RWPE2 (cell line): ENCODE measurements at regions not wholly inside any gene's neighbourhood (a gene's known extent, or its start where the extent isn't known, plus 50 kb on each side); places are given as distances from the start of the nearest gene placed in this dataset.
"Not testable (repeated sequence)": the region's sequence is repeated elsewhere in the genome, so short reads cannot be mapped to it uniquely, and the experiment has no call there.

ENCODE experiments used
- ATAC-seq: fragments of 200-7000 bp; cut with Tn5 transposase; 3 replicates; pipeline ENCODE4 v1.9.1; 2021; ENCODE audit warnings: low read depth
- DNase-seq: peaks from one replicate; pipeline ENCODE4 v3.0.0-alpha.2; 2020; ENCODE audit warnings: low spot score
- H3K27ac ChIP-seq: fragments of 450-650 bp; 2 replicates; pipeline ENCODE4 v1.5.1; 2017; ENCODE audit warnings: mild to moderate bottlenecking; ENCODE audit not compliant: poor library complexity, severe bottlenecking
- H3K27me3 ChIP-seq: fragments of 250-450 bp; sonication (Bioruptor Pico); 2 replicates; pipeline ENCODE4 v1.5.1; 2021; ENCODE audit warnings: mild to moderate bottlenecking, moderate library complexity; ENCODE audit not compliant: insufficient read depth, poor library complexity, severe bottlenecking
- H3K36me3 ChIP-seq: fragments of 250-450 bp; sonication (Bioruptor Pico); 2 replicates; pipeline ENCODE4 v1.5.1; 2020; ENCODE audit warnings: low read depth, mild to moderate bottlenecking, moderate library complexity
- H3K4me1 ChIP-seq: fragments of 250-450 bp; sonication (Bioruptor Pico); 2 replicates; pipeline ENCODE4 v1.5.1; 2021; ENCODE audit warnings: mild to moderate bottlenecking, moderate library complexity; ENCODE audit not compliant: insufficient read depth, poor library complexity, severe bottlenecking
- H3K4me3 ChIP-seq: fragments of 250-450 bp; sonication (Bioruptor Pico); 2 replicates; pipeline ENCODE4 v1.5.1; 2021; ENCODE audit warnings: mild to moderate bottlenecking, moderate library complexity; ENCODE audit not compliant: severe bottlenecking
- H3K9me3 ChIP-seq: fragments of 250-450 bp; sonication (Bioruptor Pico); 2 replicates; pipeline ENCODE4 v1.5.1; 2021; ENCODE audit warnings: mild to moderate bottlenecking, moderate library complexity; ENCODE audit not compliant: severe bottlenecking
- CTCF ChIP-seq: fragments of 450-650 bp; IDR thresholded peaks from one replicate; pipeline ENCODE4 v1.5.1; 2017; ENCODE audit warnings: mild to moderate bottlenecking, moderate library complexity; ENCODE audit not compliant: poor library complexity, severe bottlenecking

GRCh38 chr19:22491746-22492145 is 69.6 kb upstream of the ZNF98 start:
- Histone ChIP-seq H3K4me1 (no peaks in the 10 kb centered on the region), H3K9me3 (peaks cover 6% of the 10 kb centered on the region), H3K36me3 (no peaks in the 10 kb centered on the region), H3K27ac (no peak overlapping the region), H3K27me3 (no peaks in the 10 kb centered on the region), H3K4me3 (no peak overlapping the region)
- DNase-seq = no peak
- no peak for ATAC-seq
- TF ChIP-seq CTCF = no peak

GRCh38 chr19:22483514-22483913 is 61.4 kb upstream of the ZNF98 start:
- ATAC-seq, H3K4me1 ChIP-seq, H3K36me3 ChIP-seq, H3K27me3 ChIP-seq, H3K27ac ChIP-seq, H3K4me3 ChIP-seq, DNase-seq: not testable (repeated sequence)
- H3K9me3 ChIP-seq = peaks cover 18% of the 10 kb centered on the region

- no peaks in the 10 kb centered on the region for H3K27me3 ChIP-seq
- no peak for DNase-seq
- H3K36me3 ChIP-seq = no peaks in the 10 kb centered on the region
- no peaks in the 10 kb centered on the region for H3K4me1 ChIP-seq
- H3K4me3 ChIP-seq = no peak overlapping the region
- TF ChIP-seq CTCF = no peak
- H3K27ac ChIP-seq = no peak overlapping the region
- peaks cover 55% of the 10 kb centered on the region for H3K9me3 ChIP-seq
- no peak for ATAC-seq
Observed at GRCh38 chr19:22472180-22472637, 50.1 kb upstream of the ZNF98 start.
